GM12878 (cell line): ENCODE measurements at regions not wholly inside any gene's neighbourhood (a gene's known extent, or its start where the extent isn't known, plus 50 kb on each side); places are given as distances from the start of the nearest gene placed in this dataset.

ENCODE experiments used
- BCL11A ChIP-seq: IDR thresholded peaks from 2 replicates; pipeline ENCODE4 v1.6.1; 2011; ENCODE audit warnings: low read depth, low read length
- ETV6 ChIP-seq, 2 experiments: fragments of 450-650 bp in 1 of 2; IDR thresholded peaks in 1 of 2; conservative IDR thresholded peaks in 1 of 2; 2 replicates each; pipeline ENCODE4 v1.6.1; 2014; ENCODE audit warnings: antibody characterized with exemption in 1 of 2, borderline replicate concordance in 1 of 2, low read depth in 1 of 2, mild to moderate bottlenecking in 1 of 2, moderate library complexity in 1 of 2
- EZH2 ChIP-seq: IDR thresholded peaks from 2 replicates; pipeline ENCODE4 v1.6.1; 2012; ENCODE audit warnings: low read depth, mild to moderate bottlenecking, control low read depth, inconsistent platforms, low read length, borderline replicate concordance; ENCODE audit not compliant: control insufficient read depth
- JUNB ChIP-seq: IDR thresholded peaks from 2 replicates; pipeline ENCODE4 v1.6.1; 2016; ENCODE audit warnings: antibody characterized with exemption, mild to moderate bottlenecking
- NR2C2 ChIP-seq: IDR thresholded peaks from 2 replicates; pipeline ENCODE4 v1.6.1; 2011; ENCODE audit warnings: borderline replicate concordance, low read depth; ENCODE audit not compliant: control insufficient read depth, insufficient read length
- PAX5 ChIP-seq: IDR thresholded peaks from 2 replicates; pipeline ENCODE4 v1.6.1; 2011; ENCODE audit warnings: low read depth, low read length, borderline replicate concordance
- PAX8 ChIP-seq: fragments of 450-650 bp; IDR thresholded peaks from 2 replicates; pipeline ENCODE4 v1.6.1; 2017; ENCODE audit warnings: mild to moderate bottlenecking, moderate library complexity
- POLR2AphosphoS5 ChIP-seq: IDR thresholded peaks from 2 replicates; pipeline ENCODE4 v1.6.1; 2011; ENCODE audit warnings: mild to moderate bottlenecking, low read length, inconsistent platforms
- RAD21 ChIP-seq: IDR thresholded peaks from 2 replicates; pipeline ENCODE4 v1.6.1; 2011; ENCODE audit warnings: mild to moderate bottlenecking, low read depth, low read length, moderate library complexity; ENCODE audit not compliant: insufficient read depth
- SREBF2 ChIP-seq: IDR thresholded peaks from 2 replicates; pipeline ENCODE4 v1.6.1; 2012; ENCODE audit warnings: mild to moderate bottlenecking, low read length
- ZBTB4 ChIP-seq: fragments of 450-650 bp; formaldehyde crosslinking; IDR thresholded peaks from 2 replicates; pipeline ENCODE4 v1.4.0; 2022; ENCODE audit warnings: mild to moderate bottlenecking, moderate library complexity
- TF ChIP-seq, protein P1 (sequence below), 3 experiments: IDR thresholded peaks in 2 of 3; conservative IDR thresholded peaks in 1 of 3; 2 replicates each; pipeline ENCODE4 v1.5.1; 2011; ENCODE audit warnings: low read depth in 3 of 3, low read length in 3 of 3, mild to moderate bottlenecking in 3 of 3, control low read depth in 2 of 3, moderate library complexity in 2 of 3, inconsistent platforms in 1 of 3, mixed read lengths in 1 of 3; ENCODE audit not compliant: control insufficient read depth in 2 of 3, insufficient read depth in 1 of 3; ENCODE audit errors: extremely low read depth in 1 of 3
- TF ChIP-seq, protein P2 (sequence below): IDR thresholded peaks from 2 replicates; pipeline ENCODE4 v1.6.1; 2012; ENCODE audit warnings: mild to moderate bottlenecking, low read depth, low read length

DNA sequence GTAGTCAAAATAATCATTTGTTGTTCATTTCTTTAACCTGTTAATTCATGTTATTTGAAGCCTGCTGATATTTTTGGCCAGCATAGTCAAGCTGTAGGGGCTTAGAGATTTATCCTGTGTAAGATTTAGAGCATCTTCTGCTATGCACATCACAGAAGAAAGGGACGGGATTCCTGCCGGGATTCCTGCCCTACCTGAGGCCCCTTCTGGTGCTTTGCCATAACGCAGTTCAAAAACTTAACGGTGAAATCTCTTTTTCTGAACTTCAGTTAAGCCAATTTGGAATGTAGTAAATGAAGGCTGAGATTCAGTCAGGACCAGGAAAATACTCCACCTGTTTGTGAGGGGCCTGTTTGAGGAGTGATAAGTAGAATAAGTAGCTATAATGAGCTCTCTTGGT, 50.7 kb upstream of the TMEM260 start:
- no peak for TF ChIP-seq NR2C2
- TF ChIP-seq, protein P1, sequence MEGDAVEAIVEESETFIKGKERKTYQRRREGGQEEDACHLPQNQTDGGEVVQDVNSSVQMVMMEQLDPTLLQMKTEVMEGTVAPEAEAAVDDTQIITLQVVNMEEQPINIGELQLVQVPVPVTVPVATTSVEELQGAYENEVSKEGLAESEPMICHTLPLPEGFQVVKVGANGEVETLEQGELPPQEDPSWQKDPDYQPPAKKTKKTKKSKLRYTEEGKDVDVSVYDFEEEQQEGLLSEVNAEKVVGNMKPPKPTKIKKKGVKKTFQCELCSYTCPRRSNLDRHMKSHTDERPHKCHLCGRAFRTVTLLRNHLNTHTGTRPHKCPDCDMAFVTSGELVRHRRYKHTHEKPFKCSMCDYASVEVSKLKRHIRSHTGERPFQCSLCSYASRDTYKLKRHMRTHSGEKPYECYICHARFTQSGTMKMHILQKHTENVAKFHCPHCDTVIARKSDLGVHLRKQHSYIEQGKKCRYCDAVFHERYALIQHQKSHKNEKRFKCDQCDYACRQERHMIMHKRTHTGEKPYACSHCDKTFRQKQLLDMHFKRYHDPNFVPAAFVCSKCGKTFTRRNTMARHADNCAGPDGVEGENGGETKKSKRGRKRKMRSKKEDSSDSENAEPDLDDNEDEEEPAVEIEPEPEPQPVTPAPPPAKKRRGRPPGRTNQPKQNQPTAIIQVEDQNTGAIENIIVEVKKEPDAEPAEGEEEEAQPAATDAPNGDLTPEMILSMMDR (IDR thresholded peaks at IDR 0.05 in 2 of 3, conservative IDR thresholded peaks at IDR 0.05 in 1 of 3; ENCODE audit: control insufficient read depth in 2 of 3, extremely low read depth in 1 of 3, insufficient read depth in 1 of 3, low read depth in 3 of 3, low read length in 3 of 3) = no peak
- TF ChIP-seq, protein P2, sequence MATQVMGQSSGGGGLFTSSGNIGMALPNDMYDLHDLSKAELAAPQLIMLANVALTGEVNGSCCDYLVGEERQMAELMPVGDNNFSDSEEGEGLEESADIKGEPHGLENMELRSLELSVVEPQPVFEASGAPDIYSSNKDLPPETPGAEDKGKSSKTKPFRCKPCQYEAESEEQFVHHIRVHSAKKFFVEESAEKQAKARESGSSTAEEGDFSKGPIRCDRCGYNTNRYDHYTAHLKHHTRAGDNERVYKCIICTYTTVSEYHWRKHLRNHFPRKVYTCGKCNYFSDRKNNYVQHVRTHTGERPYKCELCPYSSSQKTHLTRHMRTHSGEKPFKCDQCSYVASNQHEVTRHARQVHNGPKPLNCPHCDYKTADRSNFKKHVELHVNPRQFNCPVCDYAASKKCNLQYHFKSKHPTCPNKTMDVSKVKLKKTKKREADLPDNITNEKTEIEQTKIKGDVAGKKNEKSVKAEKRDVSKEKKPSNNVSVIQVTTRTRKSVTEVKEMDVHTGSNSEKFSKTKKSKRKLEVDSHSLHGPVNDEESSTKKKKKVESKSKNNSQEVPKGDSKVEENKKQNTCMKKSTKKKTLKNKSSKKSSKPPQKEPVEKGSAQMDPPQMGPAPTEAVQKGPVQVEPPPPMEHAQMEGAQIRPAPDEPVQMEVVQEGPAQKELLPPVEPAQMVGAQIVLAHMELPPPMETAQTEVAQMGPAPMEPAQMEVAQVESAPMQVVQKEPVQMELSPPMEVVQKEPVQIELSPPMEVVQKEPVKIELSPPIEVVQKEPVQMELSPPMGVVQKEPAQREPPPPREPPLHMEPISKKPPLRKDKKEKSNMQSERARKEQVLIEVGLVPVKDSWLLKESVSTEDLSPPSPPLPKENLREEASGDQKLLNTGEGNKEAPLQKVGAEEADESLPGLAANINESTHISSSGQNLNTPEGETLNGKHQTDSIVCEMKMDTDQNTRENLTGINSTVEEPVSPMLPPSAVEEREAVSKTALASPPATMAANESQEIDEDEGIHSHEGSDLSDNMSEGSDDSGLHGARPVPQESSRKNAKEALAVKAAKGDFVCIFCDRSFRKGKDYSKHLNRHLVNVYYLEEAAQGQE = no peak
- TF ChIP-seq ZBTB4 (CRISPR knock-in tag) = no peak
- TF ChIP-seq PAX8 = no peak
- TF ChIP-seq JUNB = no peak
- TF ChIP-seq ETV6 (conservative IDR thresholded peaks at IDR 0.05 in 1 of 2, IDR thresholded peaks at IDR 0.05 in 1 of 2; ENCODE audit: borderline replicate concordance in 1 of 2, low read depth in 1 of 2) = no peak
- no peak for TF ChIP-seq RAD21
- no peak for TF ChIP-seq EZH2
- no peak for TF ChIP-seq POLR2AphosphoS5
- TF ChIP-seq BCL11A = no peak
- no peak for TF ChIP-seq SREBF2
- no peak for TF ChIP-seq PAX5
